ENCODE measurements at regions not wholly inside any gene's neighbourhood (a gene's known extent, or its start where the extent isn't known, plus 50 kb on each side); places are given as distances from the start of the nearest gene placed in this dataset.

DNA sequence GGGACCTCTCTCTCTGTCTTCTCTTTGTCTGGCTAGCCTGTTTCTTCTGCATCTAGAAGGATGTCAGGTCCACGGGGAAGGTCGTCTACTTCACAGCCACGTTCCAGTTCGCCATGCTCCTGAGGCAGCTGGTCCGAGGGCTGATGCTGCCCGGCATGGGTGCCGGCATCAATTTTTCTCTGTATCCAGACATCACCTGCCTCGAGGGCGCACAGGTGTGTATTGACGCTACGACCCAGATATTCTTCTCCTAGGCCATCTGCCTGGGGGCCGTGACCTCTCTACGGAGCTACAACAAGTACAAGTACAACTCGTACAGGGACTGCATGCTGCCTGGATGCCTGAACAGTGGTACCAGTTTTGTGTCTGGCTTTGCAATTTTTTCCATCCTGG, 841.6 kb upstream of the TMPRSS15 start:
- no peak for DNase-seq (ENCODE audit: low spot score)

DNA sequence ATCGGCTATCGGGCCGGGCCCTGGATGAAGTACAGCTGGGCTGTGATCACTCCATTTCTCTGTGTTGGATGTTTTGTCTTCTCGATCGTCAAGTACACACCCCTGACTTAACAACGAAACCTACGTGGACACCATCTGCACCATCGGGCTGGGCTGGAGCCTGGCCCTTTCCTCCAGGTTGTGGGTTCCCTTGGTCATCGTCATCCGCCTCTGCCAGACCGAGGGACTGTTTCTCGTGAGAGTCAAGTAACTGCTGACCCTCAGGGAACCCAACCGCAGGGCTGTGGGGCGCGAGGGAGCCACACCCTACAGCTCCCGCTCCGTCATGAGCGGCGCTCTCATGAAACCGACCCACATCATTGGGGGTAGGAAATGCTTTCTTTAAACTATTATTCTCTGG, 842.4 kb upstream of the TMPRSS15 start:
- DNase-seq (ENCODE audit: low spot score): no peak

DNA sequence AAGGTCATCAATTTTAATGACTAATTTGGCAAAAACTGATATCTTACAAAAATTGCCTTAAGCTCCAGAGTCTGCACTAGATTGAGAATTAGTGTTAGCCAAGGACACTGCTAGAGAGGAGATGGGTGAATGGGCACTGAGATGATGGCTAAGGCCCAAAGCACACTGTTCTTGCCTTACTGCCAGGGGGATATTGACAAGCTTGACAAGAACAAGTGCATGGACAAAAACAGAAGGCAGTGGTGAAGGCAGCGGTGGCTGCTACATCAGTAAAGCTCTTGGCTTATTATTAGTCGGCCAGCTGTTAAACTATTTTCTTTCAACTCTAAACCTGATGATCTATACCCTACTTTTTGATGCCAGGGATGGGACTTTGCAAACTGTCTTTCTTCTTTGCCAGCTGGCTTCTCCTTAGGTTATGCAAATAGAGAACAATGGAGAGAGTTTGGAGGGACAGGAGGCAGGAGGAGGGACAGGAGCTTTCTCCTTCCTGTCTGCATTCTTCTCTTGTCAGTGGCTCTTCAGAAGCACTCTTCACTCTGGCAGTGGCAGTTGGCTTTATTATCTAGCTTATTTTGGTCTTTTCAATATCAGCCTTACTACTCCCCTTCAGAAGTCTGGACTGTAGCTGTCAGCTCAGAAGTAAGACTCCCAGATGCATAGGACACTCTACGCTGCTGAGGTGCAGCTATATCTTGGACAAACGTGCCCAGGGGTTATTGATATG, 853.5 kb upstream of the TMPRSS15 start:
- no peak for DNase-seq (ENCODE audit: low spot score)

DNA sequence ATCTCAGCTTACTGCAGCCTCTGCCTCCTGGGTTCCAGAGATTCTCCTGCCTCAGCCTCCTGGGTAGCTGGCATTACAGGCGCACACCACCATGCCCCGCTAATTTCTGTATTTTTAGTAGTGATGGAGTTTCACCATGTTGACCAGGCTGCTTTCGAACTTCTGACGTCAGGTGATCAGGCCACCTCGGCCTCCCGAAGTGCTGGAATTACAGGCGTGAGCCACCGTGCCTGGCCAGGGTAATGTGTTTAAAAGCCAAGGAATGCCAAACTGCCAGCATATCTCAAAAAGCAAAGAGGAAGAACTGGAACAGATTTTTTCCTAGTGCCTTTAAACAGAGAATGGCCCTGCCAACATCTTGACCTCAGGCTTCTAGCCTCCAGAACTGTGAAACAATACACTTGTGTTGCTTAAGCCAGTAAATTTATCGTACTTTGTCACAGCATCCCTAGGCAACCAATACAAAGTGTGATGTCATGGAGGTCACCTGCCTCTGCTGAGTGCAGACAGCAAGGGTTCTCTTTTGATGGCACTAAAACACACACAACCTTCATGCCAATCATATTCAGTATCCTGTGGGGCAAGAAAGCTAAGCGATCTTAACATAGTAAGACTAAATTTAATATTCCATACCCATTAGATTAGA, 858.3 kb upstream of the TMPRSS15 start:
- DNase-seq (ENCODE audit: low spot score): no peak

DNA sequence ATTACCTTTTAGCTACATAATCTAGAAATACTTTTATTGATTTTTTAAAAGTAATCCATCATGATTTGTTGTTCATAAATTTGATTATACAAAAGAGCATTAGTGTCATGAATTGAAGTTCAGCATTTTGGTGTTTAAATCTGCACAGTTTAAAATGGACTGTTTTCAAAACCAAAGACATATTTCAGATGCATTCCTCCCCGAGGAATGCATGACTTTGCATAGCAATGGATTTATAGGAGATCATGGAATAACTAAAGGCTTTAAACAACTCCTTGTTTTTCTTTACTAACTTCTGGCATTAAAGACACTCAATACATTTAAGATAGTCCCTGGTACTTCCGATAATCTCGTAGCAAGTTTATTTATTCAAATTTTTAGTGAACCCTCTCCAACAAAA, 863.1 kb upstream of the TMPRSS15 start:
- no peak for DNase-seq (ENCODE audit: low spot score)

DNA sequence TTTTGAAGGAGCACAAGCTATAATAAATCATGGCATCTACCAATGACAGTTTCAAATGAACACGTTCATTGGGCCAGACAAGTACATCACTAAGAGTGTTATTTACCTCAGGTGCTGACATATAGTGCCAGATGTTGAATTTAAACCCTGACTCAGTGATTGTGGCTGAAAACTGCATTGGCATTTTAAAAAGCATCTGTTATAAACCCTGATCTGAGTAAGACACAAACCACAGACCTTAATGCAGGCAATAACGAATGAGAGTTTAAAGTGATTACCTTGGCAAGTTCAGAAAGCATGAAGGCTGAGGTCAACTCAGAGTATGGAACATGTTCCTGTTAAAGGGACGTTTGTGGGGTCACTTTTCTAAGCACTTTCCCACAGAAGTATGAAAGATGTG, 865.1 kb upstream of the TMPRSS15 start:
- no peak for DNase-seq (ENCODE audit: low spot score)

DNA sequence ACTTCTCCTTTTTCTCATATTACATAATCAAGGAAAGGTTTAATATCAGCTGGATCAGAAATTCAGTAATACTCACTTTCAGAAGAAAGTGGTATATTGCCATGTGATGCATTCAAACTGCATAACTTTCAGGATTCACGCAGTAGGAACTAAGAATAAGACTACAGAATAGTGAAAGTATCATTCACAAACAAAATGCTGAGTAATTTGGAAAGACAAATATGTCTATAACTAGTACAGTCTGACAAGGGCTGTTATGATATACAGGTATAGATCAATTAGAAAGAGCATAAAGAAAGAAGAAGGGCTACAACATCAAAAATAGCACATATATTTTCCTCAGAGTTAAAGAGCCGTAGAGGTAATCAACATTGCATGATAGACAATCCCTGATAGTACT, 871.5 kb upstream of the TMPRSS15 start:
- DNase-seq (ENCODE audit: low spot score): no peak

DNA sequence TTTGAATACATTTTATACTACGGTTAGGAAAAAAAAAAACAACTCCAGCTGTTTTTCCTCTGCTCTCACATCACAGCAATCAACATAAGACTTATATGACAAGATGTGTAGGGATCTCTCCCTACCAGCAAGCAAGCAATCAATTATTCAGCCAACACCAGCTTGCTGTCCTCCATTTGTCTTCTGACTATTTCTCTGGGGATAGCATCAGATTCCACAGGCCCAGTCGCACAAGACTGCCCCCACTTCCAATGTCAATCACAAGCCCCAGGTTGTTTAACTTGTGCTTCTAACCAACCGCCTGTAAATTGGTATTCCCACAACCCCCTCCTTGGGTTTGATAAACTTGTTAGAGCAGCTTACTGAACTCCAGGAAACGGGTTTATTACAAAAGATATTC, 873.1 kb upstream of the TMPRSS15 start:
- DNase-seq (ENCODE audit: low spot score): no peak

DNA sequence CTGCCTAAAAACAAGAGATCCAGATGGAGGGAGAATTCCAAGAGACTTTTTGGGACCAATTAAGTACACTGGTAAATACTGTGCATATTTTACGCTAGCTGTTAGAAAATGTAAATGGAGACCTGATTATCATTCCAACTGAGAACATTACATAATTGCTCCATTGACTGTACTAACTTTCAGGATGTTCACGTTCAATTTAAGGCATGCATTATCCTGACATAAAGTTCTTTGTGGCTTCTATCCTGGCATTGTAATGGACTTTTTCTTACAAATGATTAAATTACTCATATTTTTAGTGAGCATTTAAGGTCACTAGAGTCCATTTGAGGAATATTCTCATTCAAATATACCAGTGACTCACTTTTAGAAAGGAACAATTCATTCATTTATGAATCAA, 883.3 kb upstream of the TMPRSS15 start:
- DNase-seq (ENCODE audit: low spot score): no peak

DNA sequence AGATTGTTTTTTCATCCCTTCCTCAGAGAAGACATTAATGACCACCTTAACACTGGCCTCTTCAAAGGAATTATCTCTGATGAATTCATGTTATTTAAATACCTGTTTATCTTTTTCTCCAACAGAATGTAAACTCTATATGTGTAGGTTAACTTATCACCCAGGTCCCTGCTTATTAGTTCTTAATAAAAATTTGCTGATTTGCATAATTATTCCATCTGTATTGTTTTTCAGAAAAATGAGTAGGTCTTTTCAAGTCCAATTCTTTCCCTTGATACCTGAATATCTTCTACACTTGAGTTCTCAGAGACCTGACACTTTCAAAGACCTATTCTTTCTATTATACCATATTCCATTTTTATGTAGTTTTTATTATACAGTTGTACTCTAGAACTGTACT, 886.7 kb upstream of the TMPRSS15 start:
- DNase-seq (ENCODE audit: low spot score): no peak

DNA sequence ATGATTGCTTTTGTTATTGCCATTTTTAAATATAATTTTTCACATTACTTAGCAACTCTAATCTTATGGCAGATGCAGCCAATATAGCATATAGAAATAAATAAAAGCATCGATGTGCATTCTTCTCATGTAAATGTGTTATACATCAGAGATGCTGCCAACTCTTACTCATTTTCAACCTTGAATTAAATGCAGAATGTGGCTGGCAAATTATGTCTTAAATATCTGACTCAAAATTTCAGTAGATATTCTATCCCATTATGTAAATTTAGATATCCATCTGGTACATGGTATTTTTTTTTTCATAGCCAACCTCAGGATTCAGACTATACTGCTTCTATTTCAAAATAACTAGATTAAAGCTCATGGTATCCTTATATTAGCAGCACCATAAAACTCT, 916.7 kb upstream of the TMPRSS15 start:
- no peak for DNase-seq (ENCODE audit: low spot score)

DNA sequence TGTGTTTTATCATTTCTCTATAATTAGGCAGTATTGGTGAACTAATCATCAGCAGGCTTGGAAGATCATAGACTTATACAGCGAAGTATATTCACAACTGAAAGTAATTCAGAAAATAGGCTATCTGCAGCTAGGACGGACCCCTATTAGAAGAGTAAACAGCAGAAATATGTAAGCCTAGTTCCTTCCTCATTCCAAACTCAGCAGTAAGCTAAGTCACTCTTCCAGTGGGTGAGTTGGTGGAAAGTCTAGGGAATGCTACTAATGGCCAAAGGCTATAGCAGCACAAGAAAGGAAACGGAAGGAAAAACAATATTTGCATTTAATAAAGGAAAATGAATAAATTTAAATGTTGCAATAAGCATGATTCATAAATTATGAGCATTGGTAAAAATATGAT, 918.1 kb upstream of the TMPRSS15 start:
- DNase-seq (ENCODE audit: low spot score): peak; percentile 54

DNA sequence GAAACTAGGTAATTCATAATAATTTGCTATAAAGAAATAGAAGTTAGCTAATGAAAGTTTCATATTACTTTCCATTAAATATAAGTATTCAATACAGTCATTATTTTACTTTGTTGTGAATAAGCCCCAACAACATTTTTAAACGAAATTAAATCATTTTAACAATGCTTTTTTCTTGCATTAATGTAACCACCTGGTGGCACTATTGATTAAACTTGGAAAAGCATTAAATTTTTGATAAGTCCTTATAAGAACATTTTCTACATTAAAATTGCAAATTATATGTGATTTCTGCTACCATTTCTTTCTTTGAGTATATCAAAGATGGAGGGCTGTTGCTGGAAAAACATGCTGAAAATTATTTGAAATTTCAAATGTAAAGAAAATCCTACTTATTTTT, 918.8 kb upstream of the TMPRSS15 start:
- DNase-seq (ENCODE audit: low spot score): no peak

DNA sequence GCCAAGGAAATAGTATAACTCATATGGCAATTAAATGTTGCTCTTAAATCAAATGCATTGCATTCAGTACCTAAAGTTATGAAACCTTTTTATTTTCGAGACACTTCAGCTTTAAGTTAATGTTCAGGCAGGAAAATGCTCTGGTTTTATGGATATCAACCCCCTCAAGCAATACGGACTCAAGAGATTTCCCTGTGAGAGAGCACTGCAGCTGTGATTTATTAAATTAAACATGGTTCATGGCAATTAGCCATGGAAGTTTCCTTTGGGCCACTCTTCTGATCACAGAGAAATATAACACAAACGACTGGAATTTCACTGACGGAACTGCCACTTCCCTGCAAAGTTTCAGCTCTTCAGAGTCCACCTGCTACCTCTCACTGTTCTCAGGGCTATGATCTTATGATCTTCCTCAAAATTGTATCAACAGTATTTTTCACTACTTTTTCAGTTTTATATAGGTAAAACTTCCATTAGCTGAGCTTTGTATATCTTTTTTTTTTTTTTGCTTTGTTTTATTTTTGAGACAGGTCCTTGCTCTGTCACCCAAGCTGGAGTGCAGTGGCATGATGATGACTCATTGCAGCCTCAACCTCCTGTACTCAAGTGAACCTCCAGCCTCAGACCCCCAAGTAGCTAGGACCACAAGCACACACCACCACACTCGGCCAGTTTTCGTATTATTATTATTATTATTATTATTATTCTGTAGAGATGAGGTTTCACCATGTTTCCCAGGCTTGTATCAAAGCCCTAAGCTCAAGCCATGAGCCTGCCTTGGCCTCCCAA, 923.1 kb upstream of the TMPRSS15 start:
- DNase-seq (ENCODE audit: low spot score): no peak

DNA sequence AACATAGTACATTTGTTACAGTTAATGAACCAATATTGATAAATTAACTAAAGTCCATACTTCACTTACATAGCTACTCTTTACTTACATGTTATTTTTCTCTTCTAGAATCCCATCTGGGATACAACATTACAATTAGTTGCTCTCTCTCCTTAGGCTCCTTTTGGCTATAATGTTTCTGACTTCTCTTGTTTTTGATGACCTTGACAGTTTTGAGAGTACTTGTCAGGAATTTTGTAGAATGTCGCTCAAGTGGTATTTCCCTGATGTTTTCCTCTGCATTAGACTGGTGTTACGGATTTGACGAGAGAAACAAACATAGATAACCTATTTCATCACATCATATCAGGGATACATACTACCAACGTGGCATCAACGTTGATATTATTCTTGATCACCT, 925.4 kb upstream of the TMPRSS15 start:
- DNase-seq (ENCODE audit: low spot score): no peak

DNA sequence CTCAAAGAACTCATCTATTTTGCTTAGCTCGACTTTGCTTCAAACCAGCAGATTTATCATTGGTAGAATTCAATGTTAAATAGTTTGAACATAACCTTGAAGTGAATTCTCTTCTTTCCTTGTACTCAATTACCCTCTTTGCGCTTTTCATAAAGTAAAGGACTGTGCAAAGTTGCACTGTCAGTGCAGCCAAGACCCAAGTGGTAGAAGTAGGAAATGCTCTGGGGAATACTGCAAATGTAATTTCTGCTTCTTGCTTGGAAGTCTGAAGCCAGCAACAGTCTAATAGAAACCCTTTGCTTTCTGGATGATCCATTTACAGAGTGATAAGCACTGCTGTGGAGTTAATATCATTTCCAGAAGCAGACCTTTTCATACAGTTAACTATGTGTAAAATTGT, 936.7 kb upstream of the TMPRSS15 start:
- DNase-seq (ENCODE audit: low spot score): no peak

DNA sequence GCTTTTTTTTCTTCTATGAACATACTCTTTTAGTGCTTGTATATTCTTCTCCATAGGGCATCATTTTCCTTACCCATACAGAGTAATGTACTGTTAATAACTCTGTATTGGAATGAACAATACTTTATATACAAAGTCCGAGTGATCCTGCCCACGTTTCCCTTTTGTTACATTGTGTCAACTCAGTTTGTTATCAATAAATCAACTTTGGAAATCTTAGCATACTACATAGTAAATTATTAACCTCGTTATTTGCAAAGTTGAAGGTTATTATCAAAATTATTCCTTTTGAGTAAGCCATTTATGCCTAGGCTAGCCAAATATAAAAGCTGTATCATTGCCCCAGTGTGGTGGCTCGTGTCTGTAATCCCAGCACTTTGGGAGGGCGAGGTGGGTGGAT, 937.4 kb upstream of the TMPRSS15 start:
- DNase-seq (ENCODE audit: low spot score): no peak

DNA sequence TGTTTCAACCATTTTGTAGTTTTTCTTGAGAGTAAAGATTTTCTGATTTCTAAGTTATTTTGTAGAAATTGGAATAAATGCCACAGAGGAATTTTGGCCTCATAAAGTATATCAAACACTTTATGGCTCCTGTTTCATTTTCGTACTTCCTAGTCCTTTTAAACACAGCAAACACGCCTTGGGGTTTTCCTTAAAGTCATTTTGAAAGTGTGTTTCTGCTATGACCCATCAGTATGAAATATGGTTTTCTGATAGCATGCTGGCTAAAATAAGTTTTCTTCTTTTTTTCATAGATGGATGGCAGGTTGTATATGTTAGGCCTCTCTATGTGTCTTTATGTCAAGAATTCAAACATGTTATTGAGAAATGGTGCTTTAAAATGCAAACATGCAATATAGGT, 940.1 kb upstream of the TMPRSS15 start:
- DNase-seq (ENCODE audit: low spot score): no peak

DNA sequence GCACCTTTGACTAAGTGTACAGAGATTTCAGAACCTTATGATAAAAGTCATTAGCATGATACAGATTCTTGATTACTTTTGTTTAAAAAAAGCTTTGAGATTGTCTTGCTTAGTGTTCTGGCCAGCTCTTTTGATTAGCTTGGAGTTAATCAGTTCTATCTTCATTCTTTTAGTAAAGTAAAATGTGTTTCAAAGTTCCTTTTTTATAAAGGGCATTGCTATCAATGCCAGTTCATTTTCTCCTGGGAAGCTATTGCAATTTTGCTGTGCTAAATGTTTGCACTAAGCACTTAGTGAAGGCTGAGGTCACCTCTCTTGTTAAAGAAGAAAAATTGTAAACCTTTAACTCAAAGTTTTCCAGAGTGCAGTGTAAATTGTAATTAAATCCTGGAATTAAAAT, 946.7 kb upstream of the TMPRSS15 start:
- DNase-seq (ENCODE audit: low spot score): no peak

DNA sequence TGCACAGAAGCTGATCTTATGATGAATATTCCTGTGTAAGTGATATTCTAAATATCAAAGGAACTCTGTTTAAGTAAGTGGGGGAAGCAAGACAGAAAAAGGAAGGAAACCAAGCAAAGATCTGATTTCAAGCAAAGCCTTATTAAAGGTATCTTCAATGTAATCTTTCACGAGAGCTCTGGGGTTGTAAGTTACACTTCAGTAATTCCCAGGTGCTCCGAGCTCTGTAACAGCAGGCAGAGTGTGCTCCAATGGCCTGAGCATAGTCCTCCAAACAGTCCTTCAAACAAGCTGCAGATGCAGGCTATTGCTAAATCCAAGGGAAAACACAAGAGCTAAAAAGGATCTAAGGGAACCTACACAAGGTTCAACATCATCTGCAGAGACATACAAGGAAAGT, 949.7 kb upstream of the TMPRSS15 start:
- no peak for DNase-seq (ENCODE audit: low spot score)

DNA sequence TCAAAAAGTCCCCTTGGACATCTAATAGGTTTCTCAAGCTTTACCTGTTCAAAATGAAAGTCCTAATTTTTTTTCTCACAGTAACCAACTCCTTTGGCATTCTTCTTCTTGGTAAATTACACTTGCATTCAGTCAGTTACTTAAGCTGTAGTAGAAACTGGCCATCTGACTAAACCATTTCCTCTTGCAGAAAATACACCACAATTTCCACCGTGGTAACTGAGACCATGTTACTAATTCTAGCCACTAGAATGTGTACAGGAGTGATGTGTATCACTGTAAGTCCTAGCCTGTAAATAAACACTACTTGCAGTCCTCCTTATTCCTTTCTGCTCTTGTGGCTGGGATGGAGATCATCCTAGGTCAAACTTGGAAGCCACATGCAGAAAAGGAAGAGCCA, 965.4 kb upstream of the TMPRSS15 start:
- no peak for DNase-seq (ENCODE audit: low spot score)

DNA sequence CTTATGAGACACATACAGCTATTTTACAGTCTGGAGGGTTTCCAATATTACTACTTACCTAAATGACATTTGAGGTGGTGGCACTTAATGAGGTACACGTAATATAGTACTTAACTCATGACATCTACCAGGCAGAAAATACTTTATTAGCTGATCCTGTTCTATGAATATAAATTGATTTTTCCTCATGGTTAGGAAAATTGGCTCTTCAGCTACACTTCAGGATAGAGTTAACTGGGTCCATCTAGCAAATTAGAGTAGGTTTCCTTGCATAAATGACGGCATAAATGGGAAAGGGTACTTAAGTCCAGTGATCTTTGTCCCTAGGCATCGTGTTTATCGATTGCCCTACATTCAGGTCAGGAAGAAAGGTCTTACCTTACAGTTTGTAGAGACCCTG, 988.8 kb upstream of the TMPRSS15 start:
- DNase-seq (ENCODE audit: low spot score): no peak

DNA sequence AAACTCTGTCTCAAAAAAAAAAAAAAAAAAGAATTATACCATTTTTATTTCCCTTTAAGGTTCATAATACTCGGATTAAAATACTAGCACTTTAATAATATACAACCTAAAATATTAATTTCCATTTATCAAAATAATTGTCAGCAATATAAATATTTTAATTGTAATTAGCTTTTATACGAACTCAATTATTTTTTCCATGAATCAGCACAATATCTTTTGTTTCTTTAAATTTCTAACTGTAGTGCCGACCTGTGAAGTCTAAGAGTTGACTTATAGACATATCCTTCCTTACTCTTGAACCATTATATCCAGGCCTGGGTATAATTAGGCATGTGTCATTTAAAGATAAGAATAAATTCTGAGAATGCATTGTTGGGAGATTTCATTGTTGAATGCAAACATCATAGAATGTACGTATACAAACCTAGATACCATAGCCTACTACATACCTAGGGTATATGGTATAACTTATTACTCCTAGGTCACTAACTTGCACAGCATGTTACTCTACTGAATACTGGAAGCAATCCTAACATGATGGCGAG, 996.7 kb upstream of the TMPRSS15 start:
- no peak for DNase-seq (ENCODE audit: low spot score)
